LoVo (cell line): ENCODE measurements at regions not wholly inside any gene's neighbourhood (a gene's known extent, or its start where the extent isn't known, plus 50 kb on each side); places are given as distances from the start of the nearest gene placed in this dataset.
"Not testable (repeated sequence)": the region's sequence is repeated elsewhere in the genome, so short reads cannot be mapped to it uniquely, and the experiment has no call there.

Experiments
- DNase-seq: peaks from one replicate; pipeline ENCODE4 v3.0.0-alpha.2; 2016; ENCODE audit warnings: low spot score

- DNase-seq = no peak
Observed at GRCh38 chr4:112708772-112709171, 71.8 kb downstream of the LARP7 start.

GRCh38 chr4:112714922-112715901, 78.3 kb downstream of the LARP7 start:
- DNase-seq = no peak

GRCh38 chr4:112717856-112718255, 80.9 kb downstream of the LARP7 start:
- no peak for DNase-seq

- no peak for DNase-seq
Observed at GRCh38 chr4:112721627-112722026, 84.7 kb downstream of the LARP7 start.

GRCh38 chr4:112726041-112726440, 89.1 kb downstream of the LARP7 start:
- DNase-seq = no peak

- DNase-seq = not testable (repeated sequence)
Observed at GRCh38 chr4:112727728-112728127, 90.8 kb downstream of the LARP7 start.

- DNase-seq = no peak
Observed at GRCh38 chr4:112731715-112732114, 94.8 kb downstream of the LARP7 start.

- no peak for DNase-seq
Observed at GRCh38 chr4:112732142-112732541, 95.2 kb downstream of the LARP7 start.

- DNase-seq = no peak
Observed at GRCh38 chr4:112735474-112735951, 98.6 kb downstream of the LARP7 start.

- DNase-seq = no peak
Observed at GRCh38 chr4:112736718-112737135, 99.8 kb downstream of the LARP7 start.

- DNase-seq = no peak
Observed at GRCh38 chr4:112739442-112739841, 102.5 kb downstream of the LARP7 start.

- no peak for DNase-seq
Observed at GRCh38 chr4:112747036-112747435, 110.1 kb downstream of the LARP7 start.

GRCh38 chr4:112748352-112748878, 111.5 kb downstream of the LARP7 start:
- DNase-seq = no peak

GRCh38 chr4:112750749-112751148, 113.8 kb downstream of the LARP7 start:
- not testable (repeated sequence) for DNase-seq

- DNase-seq = no peak
Observed at GRCh38 chr4:112751447-112751846, 114.5 kb downstream of the LARP7 start.

- DNase-seq = no peak
Observed at GRCh38 chr4:112752061-112752460, 115.1 kb downstream of the LARP7 start.

GRCh38 chr4:112752510-112752909, 115.6 kb downstream of the LARP7 start:
- no peak for DNase-seq

- no peak for DNase-seq
Observed at GRCh38 chr4:112753333-112753732, 116.4 kb downstream of the LARP7 start.

GRCh38 chr4:112759313-112759712, 122.4 kb downstream of the LARP7 start:
- no peak for DNase-seq

- no peak for DNase-seq
Observed at GRCh38 chr4:112765317-112765974, 128.5 kb downstream of the LARP7 start.

GRCh38 chr4:112766422-112766821, 129.5 kb downstream of the LARP7 start:
- no peak for DNase-seq

- DNase-seq = no peak
Observed at GRCh38 chr4:112767386-112767785, 130.4 kb downstream of the LARP7 start.

- no peak for DNase-seq
Observed at GRCh38 chr4:112770114-112770513, 133.2 kb downstream of the LARP7 start.
